H9 (cell line): ENCODE measurements at regions not wholly inside any gene's neighbourhood (a gene's known extent, or its start where the extent isn't known, plus 50 kb on each side); places are given as distances from the start of the nearest gene placed in this dataset.

Experiments
- DNase-seq: peaks from one replicate; pipeline ENCODE4 v3.0.0-alpha.2; 2017
- H2AFZ ChIP-seq: one replicate; pipeline ENCODE4 v1.6.1; 2013; ENCODE audit warnings: mild to moderate bottlenecking, low read length, control low read depth, moderate library complexity
- H2AK5ac ChIP-seq: 2 replicates; pipeline ENCODE4 v1.6.1; 2013; ENCODE audit warnings: low read length, control low read depth, mixed read lengths; ENCODE audit not compliant: insufficient read length
- H2BK120ac ChIP-seq: one replicate; pipeline ENCODE4 v1.6.1; 2013; ENCODE audit warnings: low read depth, mild to moderate bottlenecking, low read length, control low read depth, inconsistent platforms; ENCODE audit not compliant: poor library complexity, severe bottlenecking
- H2BK12ac ChIP-seq: 2 replicates; pipeline ENCODE4 v1.6.1; 2013; ENCODE audit warnings: low read length, control low read depth, mixed read lengths, low read depth; ENCODE audit not compliant: insufficient read length
- H2BK15ac ChIP-seq: 2 replicates; pipeline ENCODE4 v1.6.1; 2013; ENCODE audit warnings: low read depth, low read length, control low read depth
- H2BK20ac ChIP-seq: one replicate; pipeline ENCODE4 v1.6.1; 2013; ENCODE audit warnings: low read depth, mild to moderate bottlenecking, low read length, control low read depth, inconsistent platforms; ENCODE audit not compliant: poor library complexity, severe bottlenecking
- H2BK5ac ChIP-seq: 2 replicates; pipeline ENCODE4 v1.6.1; 2013; ENCODE audit warnings: low read length, control low read depth, mixed read lengths; ENCODE audit not compliant: insufficient read length
- H3K14ac ChIP-seq: 2 replicates; pipeline ENCODE4 v1.6.1; 2013; ENCODE audit warnings: low read length, control low read depth; ENCODE audit not compliant: insufficient read depth
- H3K18ac ChIP-seq: 2 replicates; pipeline ENCODE4 v1.6.1; 2013; ENCODE audit warnings: low read depth, mild to moderate bottlenecking, mixed read lengths, low read length, control low read depth; ENCODE audit not compliant: insufficient read length
- H3K23ac ChIP-seq: 2 replicates; pipeline ENCODE4 v1.6.1; 2013; ENCODE audit warnings: low read length, control low read depth, mixed read lengths, low read depth; ENCODE audit not compliant: insufficient read length
- H3K23me2 ChIP-seq: 2 replicates; pipeline ENCODE4 v1.6.1; 2013; ENCODE audit warnings: low read depth, mild to moderate bottlenecking, mixed read lengths, low read length, control low read depth; ENCODE audit not compliant: insufficient read length, poor library complexity, severe bottlenecking
- H3K27ac ChIP-seq: 2 replicates; pipeline ENCODE4 v1.5.1; 2013; ENCODE audit warnings: low read length, control low read depth, mixed read lengths, low read depth; ENCODE audit not compliant: insufficient read length
- H3K27me3 ChIP-seq: 2 replicates; pipeline ENCODE4 v1.6.1; 2013; ENCODE audit warnings: low read length, control low read depth, inconsistent platforms; ENCODE audit not compliant: insufficient read depth
- H3K4ac ChIP-seq: 2 replicates; pipeline ENCODE4 v1.6.1; 2013; ENCODE audit warnings: low read depth, mild to moderate bottlenecking, control low read depth, inconsistent platforms, low read length, moderate library complexity
- H3K4me1 ChIP-seq: 2 replicates; pipeline ENCODE4 v1.6.1; 2013; ENCODE audit warnings: low read length, control low read depth, inconsistent platforms; ENCODE audit not compliant: insufficient read depth
- H3K4me2 ChIP-seq: 2 replicates; pipeline ENCODE4 v1.6.1; 2013; ENCODE audit warnings: low read length, control low read depth, mixed read lengths; ENCODE audit not compliant: insufficient read length, insufficient read depth
- H3K56ac ChIP-seq: 2 replicates; pipeline ENCODE4 v1.6.1; 2013; ENCODE audit warnings: low read depth, mild to moderate bottlenecking, mixed read lengths, low read length, control low read depth; ENCODE audit not compliant: insufficient read length
- H3K79me1 ChIP-seq: 2 replicates; pipeline ENCODE4 v1.6.1; 2013; ENCODE audit warnings: low read depth, mild to moderate bottlenecking, moderate library complexity, low read length, control low read depth, inconsistent platforms; ENCODE audit not compliant: insufficient read depth, poor library complexity, severe bottlenecking
- H3K79me2 ChIP-seq: 2 replicates; pipeline ENCODE4 v1.6.1; 2013; ENCODE audit warnings: low read length, control low read depth, inconsistent platforms; ENCODE audit not compliant: insufficient read depth
- H3K9ac ChIP-seq: 2 replicates; pipeline ENCODE4 v1.6.1; 2013; ENCODE audit warnings: low read length, control low read depth, mixed read lengths; ENCODE audit not compliant: insufficient read length; ENCODE audit errors: extremely low read depth
- H3K9me3 ChIP-seq: one replicate; pipeline ENCODE4 v1.6.1; 2013; ENCODE audit warnings: low read depth, low read length, inconsistent platforms; ENCODE audit not compliant: control insufficient read depth
- H3T11ph ChIP-seq: one replicate; pipeline ENCODE4 v1.6.1; 2013; ENCODE audit warnings: mild to moderate bottlenecking, low read length, control low read depth, inconsistent platforms
- H4K20me1 ChIP-seq: one replicate; pipeline ENCODE4 v1.6.1; 2013; ENCODE audit not compliant: control insufficient read depth, insufficient read length, insufficient read depth
- H4K5ac ChIP-seq: 2 replicates; pipeline ENCODE4 v1.6.1; 2013; ENCODE audit warnings: low read depth, mild to moderate bottlenecking, mixed read lengths, low read length, control low read depth; ENCODE audit not compliant: insufficient read length
- H4K8ac ChIP-seq: replicated peaks from 2 replicates; pipeline ENCODE4 v1.6.1; 2013; ENCODE audit warnings: low read length, control low read depth, mixed read lengths, low read depth; ENCODE audit not compliant: insufficient read length
- H4K91ac ChIP-seq: 2 replicates; pipeline ENCODE4 v1.6.1; 2013; ENCODE audit warnings: low read depth, mild to moderate bottlenecking, moderate library complexity, mixed read lengths, low read length, control low read depth; ENCODE audit not compliant: insufficient read length
- H3K27ac Mint-ChIP-seq, 3 experiments: 2 replicates in 2 of 3; 3 replicates in 1 of 3; pipeline ENCODE4 v1.8.0; 2020 to 2021; ENCODE audit warnings: mixed read lengths in 3 of 3, mild to moderate bottlenecking in 1 of 3, moderate library complexity in 1 of 3
- H3K27me3 Mint-ChIP-seq: 2 replicates; pipeline ENCODE4 v1.8.0; 2021; ENCODE audit warnings: low read depth, mild to moderate bottlenecking, moderate library complexity, mixed read lengths
- H3K36me3 Mint-ChIP-seq, 3 experiments: 2 replicates in 2 of 3; 3 replicates in 1 of 3; pipeline ENCODE4 v1.8.0; 2020 to 2021; ENCODE audit warnings: low read depth in 3 of 3, mixed read lengths in 3 of 3; ENCODE audit not compliant: insufficient read depth in 1 of 3
- H3K4me1 Mint-ChIP-seq, 2 experiments: 2 replicates each; pipeline ENCODE4 v1.8.0; 2020; ENCODE audit warnings: mixed read lengths in 2 of 2
- H3K4me3 Mint-ChIP-seq, 2 experiments: 2 replicates in 1 of 2; 3 replicates in 1 of 2; pipeline ENCODE4 v1.8.0; 2020 to 2021; ENCODE audit warnings: mild to moderate bottlenecking in 2 of 2, mixed read lengths in 2 of 2, moderate library complexity in 1 of 2
- H3K9me3 Mint-ChIP-seq, 2 experiments: 2 replicates in 1 of 2; 3 replicates in 1 of 2; pipeline ENCODE4 v1.8.0; 2020; ENCODE audit warnings: mild to moderate bottlenecking in 2 of 2, mixed read lengths in 2 of 2, moderate library complexity in 1 of 2
- WGBS: extraction: QIAGEN DNeasy Blood & Tissue Kit; methylation state at CpG from one replicate; pipeline ENCODE4 v1.1.7; 2013; ENCODE audit warnings: missing lambda C conversion rate, low lambda C conversion rate, mixed read lengths; ENCODE audit not compliant: insufficient read length; ENCODE audit errors: extremely low coverage; 5-methylcytosine and 5-hydroxymethylcytosine counted together
- TF ChIP-seq, protein P1 (sequence below): fragments of 200-600 bp; sonication (generic); conservative IDR thresholded peaks from 3 replicates; pipeline ENCODE4 v1.8.0; 2021; ENCODE audit warnings: antibody characterized with exemption, mild to moderate bottlenecking

DNA sequence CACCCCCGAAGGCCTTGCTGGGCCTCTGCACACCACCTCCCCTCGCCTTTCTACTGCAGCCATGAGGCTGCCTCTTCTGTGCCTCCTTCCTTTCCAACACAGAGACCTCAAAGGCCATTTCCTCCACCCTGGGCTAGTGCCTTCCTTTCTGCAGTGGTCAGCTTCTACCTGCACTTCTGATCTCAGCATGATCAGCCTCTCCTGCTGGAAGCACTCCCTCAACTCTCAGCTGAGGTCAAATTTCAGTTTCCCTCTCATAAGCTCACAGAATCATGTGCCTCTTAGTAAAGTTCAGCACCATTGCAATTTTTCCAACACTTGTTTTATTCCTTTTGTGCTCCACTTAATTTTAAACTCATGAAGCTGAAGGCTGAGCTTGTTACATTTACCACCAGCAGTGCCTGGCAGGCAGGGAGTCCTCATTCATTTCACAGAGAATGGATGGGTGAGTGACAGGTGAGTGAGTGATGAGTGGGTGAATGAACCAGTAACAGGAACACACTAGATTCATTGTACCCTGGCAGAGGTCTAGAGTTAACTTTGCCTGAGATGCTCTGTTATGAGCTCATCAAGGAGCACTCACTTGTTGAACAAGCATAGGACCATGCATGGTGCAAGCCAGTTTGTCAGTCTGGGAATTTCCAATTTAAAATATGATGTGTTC lies 124.0 kb upstream of the PRSS58 start:
- H3K23me2 ChIP-seq, result no peaks in the 10 kb centered on the region
- H3K4me1 Mint-ChIP-seq, result peaks cover 14 to 18% of the 10 kb centered on the region in 2 experiments
- no peak overlapping the region for H3K18ac ChIP-seq
- no peak overlapping the region for H2AFZ ChIP-seq
- no peak overlapping the region for H4K5ac ChIP-seq
- H3K9me3 Mint-ChIP-seq, result no peaks in the 10 kb centered on the region
- no peak overlapping the region for H2BK15ac ChIP-seq
- H3K23ac ChIP-seq, result no peak overlapping the region
- no peak overlapping the region for H3K9ac ChIP-seq
- H3T11ph ChIP-seq, result no peak overlapping the region
- H3K27ac ChIP-seq, result no peak overlapping the region
- H3K4me2 ChIP-seq, result no peak overlapping the region
- no peak overlapping the region for H3K4ac ChIP-seq
- DNase-seq, result no peak
- H3K4me1 ChIP-seq, result peaks cover 3% of the 10 kb centered on the region; the same call in 1 of the 2 replicates
- H3K36me3 Mint-ChIP-seq, result no peaks in the 10 kb centered on the region
- peaks cover 5% of the 10 kb centered on the region for H3K27me3 Mint-ChIP-seq
- peak overlapping the region in 2 of 3 experiments; percentile 32 to 60; a peak in 2 of 7 replicates for H3K27ac Mint-ChIP-seq
- WGBS, result no CpG with 5 or more reads among the region's 2 CpGs
- H4K20me1 ChIP-seq, result no peaks in the 10 kb centered on the region
- TF ChIP-seq, protein P1, sequence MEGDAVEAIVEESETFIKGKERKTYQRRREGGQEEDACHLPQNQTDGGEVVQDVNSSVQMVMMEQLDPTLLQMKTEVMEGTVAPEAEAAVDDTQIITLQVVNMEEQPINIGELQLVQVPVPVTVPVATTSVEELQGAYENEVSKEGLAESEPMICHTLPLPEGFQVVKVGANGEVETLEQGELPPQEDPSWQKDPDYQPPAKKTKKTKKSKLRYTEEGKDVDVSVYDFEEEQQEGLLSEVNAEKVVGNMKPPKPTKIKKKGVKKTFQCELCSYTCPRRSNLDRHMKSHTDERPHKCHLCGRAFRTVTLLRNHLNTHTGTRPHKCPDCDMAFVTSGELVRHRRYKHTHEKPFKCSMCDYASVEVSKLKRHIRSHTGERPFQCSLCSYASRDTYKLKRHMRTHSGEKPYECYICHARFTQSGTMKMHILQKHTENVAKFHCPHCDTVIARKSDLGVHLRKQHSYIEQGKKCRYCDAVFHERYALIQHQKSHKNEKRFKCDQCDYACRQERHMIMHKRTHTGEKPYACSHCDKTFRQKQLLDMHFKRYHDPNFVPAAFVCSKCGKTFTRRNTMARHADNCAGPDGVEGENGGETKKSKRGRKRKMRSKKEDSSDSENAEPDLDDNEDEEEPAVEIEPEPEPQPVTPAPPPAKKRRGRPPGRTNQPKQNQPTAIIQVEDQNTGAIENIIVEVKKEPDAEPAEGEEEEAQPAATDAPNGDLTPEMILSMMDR, result no peak
- H2AK5ac ChIP-seq, result no peak overlapping the region
- no peak overlapping the region for H3K4me3 Mint-ChIP-seq
- no peak overlapping the region for H3K14ac ChIP-seq
- H2BK12ac ChIP-seq, result no peak overlapping the region
- no peak overlapping the region for H2BK120ac ChIP-seq
- no peak overlapping the region for H4K8ac ChIP-seq
- H3K27me3 ChIP-seq, result no peaks in the 10 kb centered on the region
- no peaks in the 10 kb centered on the region for H3K79me1 ChIP-seq
- no peak overlapping the region for H2BK20ac ChIP-seq
- no peaks in the 10 kb centered on the region for H3K79me2 ChIP-seq
- H3K56ac ChIP-seq, result no peak overlapping the region
- no peak overlapping the region for H2BK5ac ChIP-seq
- no peaks in the 10 kb centered on the region for H3K9me3 ChIP-seq
- H4K91ac ChIP-seq, result no peak overlapping the region
